ENCODE measurements at regions not wholly inside any gene's neighbourhood (a gene's known extent, or its start where the extent isn't known, plus 50 kb on each side); places are given as distances from the start of the nearest gene placed in this dataset.
A peak's percentile ranks its signal among the peaks of the same experiment; 100 is the strongest.

DNA sequence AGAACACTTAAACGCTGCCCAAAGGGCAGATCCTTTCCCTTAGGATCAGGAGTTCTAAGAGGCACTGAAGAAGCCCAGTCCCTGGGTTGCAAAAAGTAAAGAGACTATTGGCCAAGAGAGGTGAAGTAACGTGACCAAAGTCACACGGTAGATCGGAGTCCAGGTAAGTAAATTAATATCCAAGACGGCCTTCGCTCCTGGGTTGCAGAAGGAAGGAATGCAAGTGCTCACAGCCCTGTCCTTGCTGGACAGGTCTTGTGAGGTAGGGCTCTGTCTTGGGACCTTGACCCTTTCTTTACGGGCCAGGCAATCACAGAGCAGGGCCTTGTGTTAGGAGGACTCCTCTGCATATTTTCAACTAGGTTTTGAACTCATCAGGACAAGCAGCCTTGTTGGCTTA is 243.7 kb upstream of the PDE10A start:
- no peak for DNase-seq
- in situ Hi-C loops (cut with HindIII; ENCODE audit: low pct_ligation_motif_present, low pct_unique_long_range_greater_than_20kb, low sequenced_read_pairs) = no loop called here

- DNase-seq = no peak
- in situ Hi-C loops (cut with HindIII; ENCODE audit: low pct_ligation_motif_present, low pct_unique_long_range_greater_than_20kb, low sequenced_read_pairs) = no loop called here
These were observed 242.7 kb upstream of the PDE10A start for GRCh38 chr6:165905744-165906143.

- in situ Hi-C loops (cut with HindIII; ENCODE audit: low pct_ligation_motif_present, low pct_unique_long_range_greater_than_20kb, low sequenced_read_pairs) = no loop called here
- DNase-seq = no peak
These were observed 237.9 kb upstream of the PDE10A start for GRCh38 chr6:165900970-165901369.

- in situ Hi-C loops (cut with HindIII; ENCODE audit: low pct_ligation_motif_present, low pct_unique_long_range_greater_than_20kb, low sequenced_read_pairs) = no loop called here
These were observed 236.6 kb upstream of the PDE10A start for GRCh38 chr6:165899611-165900010.

DNA sequence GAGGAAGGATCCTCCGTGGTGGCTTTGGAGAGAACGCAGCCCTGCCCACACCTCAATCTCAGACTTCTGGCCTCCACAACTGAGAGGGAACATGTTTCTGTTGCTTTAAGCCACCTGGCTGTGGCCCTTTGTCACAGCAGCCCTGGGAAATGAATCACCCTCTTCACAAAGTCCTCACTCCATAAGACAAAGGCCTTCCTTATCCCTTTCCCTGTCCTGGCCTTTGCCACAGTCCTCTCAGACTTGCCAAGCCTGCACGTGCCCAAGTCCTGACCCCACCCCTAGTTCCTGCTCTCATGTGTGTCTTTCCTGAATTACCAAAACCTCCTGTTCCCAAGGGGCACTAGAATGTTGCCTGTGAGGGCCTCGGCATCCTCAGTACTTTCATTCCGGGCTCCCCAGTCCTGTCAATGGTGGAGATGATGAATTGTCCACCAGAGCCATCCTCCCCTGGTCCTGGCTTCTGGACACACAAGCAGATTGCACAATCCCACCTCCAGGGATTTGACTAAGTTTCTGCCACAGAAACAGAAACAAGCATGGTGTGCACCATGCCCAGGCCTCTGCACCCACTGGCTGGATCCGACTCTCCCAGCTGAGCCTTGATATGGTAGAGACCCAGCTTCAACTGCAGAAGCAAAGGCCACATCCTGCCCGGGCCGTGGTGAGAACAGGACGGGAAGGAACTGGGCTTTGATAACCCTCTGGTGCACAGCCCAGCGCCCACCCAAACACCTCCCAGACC is 232.6 kb upstream of the PDE10A start:
- in situ Hi-C loops (cut with HindIII; ENCODE audit: low pct_ligation_motif_present, low pct_unique_long_range_greater_than_20kb, low sequenced_read_pairs) = no loop called here
- no peak for DNase-seq

More at GRCh38 chr6:165899611-165900010, 236.6 kb upstream of the PDE10A start:
- no peak for DNase-seq

GRCh38 chr6:165894171-165894825 is 231.3 kb upstream of the PDE10A start:
- no peak for DNase-seq
- in situ Hi-C loops (cut with HindIII; ENCODE audit: low pct_ligation_motif_present, low pct_unique_long_range_greater_than_20kb, low sequenced_read_pairs) = no loop called here

- in situ Hi-C loops (cut with HindIII; ENCODE audit: low pct_ligation_motif_present, low pct_unique_long_range_greater_than_20kb, low sequenced_read_pairs) = no loop called here
- no peak for DNase-seq
These were observed 230.4 kb upstream of the PDE10A start for GRCh38 chr6:165893431-165893830.

GRCh38 chr6:165891320-165891719 is 228.3 kb upstream of the PDE10A start:
- DNase-seq = no peak
- in situ Hi-C loops (cut with HindIII; ENCODE audit: low pct_ligation_motif_present, low pct_unique_long_range_greater_than_20kb, low sequenced_read_pairs) = no loop called here

DNA sequence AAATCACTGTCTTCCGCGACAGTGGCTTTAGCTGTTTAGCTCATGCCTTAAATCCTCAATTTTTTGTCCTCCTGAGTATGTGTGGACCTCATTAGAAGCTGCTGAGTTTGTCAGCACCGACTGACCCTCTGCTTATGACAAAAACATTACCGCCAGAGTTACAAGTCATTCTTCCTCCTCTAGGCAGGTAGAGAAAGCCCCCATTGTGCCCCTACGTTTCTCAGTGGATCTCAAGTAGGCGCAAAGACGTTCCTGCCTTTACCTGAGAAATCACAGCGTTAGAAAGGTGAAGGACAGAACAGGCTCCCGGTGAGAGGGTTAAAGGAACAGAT is 227.3 kb upstream of the PDE10A start:
- no peak for DNase-seq
- in situ Hi-C loops (cut with HindIII; ENCODE audit: low pct_ligation_motif_present, low pct_unique_long_range_greater_than_20kb, low sequenced_read_pairs) = no loop called here

DNA sequence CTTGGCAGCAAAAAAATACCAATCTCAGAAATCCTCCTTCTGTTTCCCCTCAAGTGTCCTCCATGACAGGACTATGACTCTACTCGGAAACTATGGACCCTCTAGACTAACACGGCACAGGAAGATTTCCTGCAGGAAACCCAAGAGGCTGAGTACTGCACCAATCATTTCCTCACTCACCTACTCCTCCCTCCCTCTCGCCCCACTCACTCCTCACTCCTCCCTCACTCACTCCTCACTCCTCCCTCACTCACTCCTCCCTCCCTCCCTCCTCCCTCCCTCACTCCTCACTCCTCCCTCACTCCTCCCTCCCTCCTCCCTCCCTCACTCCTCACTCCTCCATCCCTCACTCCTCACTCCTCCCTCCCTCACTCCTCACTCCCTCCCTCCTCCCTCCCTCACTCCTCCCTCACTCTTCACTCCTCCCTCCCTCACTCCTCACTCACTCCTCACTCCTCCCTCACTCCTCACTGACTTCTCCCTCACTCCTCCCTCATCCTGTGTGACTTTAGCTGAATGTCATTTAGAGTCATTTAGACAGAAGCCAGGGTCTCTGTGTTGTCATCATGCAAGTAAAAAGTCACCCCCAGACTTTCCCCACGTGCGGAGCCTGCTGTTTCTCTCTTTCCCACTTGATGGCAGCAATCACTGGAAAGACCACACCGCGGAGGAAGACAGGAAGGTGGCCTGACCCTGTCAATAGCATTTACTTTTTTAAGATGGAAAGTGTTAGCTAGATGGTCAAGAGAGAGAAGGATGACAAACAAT is 226.8 kb upstream of the PDE10A start:
- DNase-seq = peak; percentile 37
- in situ Hi-C loops (cut with HindIII; ENCODE audit: low pct_ligation_motif_present, low pct_unique_long_range_greater_than_20kb, low sequenced_read_pairs) = no loop called here

GRCh38 chr6:165886169-165886568 is 223.1 kb upstream of the PDE10A start:
- in situ Hi-C loops (cut with HindIII; ENCODE audit: low pct_ligation_motif_present, low pct_unique_long_range_greater_than_20kb, low sequenced_read_pairs) = no loop called here

DNA sequence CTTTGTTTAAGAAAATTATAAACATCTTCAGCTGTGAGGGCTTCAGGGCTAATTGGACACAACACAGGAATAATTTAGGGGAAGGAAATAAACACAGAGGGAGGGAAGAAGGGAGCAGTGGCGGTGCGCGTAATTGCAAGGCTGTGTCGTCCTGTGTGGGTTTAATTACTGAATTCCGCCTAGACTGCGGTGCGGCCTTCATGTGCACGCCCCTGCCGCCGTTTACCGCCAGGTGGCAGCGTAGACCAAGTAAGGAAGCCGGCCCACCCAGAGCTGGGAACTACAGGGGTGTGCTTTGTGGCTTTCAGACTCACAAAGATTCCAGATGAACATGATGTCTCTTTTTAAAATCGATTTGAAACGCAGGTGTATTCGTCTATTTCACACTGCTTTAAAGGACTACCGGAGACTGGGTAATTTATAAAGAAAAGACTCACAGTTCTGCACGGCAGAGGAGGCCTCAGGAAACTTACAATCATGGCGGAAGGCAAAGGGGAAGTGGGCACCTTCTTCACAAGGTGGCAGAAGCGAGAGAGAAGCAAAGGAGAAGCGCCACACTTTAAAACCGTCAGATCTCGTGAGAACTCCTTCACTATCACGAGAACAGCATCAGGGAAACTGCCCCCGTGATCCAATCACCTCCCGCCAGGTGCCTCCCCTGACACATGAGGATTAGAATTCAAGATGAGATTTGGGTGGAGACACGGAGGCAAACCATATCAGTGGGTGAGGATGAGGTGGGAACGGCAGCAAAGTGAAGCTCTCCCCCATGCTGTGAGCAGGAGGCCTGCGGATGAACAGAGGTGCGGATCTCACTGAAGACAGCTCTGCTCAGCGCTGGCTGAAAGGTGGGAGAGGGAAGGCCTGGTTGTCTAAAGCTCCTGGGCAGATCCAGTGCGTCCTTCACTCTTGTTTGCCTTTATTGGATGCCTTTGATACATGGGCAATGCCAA is 222.0 kb upstream of the PDE10A start:
- in situ Hi-C loops (cut with HindIII; ENCODE audit: low pct_ligation_motif_present, low pct_unique_long_range_greater_than_20kb, low sequenced_read_pairs) = no loop called here

More at GRCh38 chr6:165886169-165886568, 223.1 kb upstream of the PDE10A start:
- no peak for DNase-seq

GRCh38 chr6:165883851-165884640 is 221.0 kb upstream of the PDE10A start:
- in situ Hi-C loops (cut with HindIII; ENCODE audit: low pct_ligation_motif_present, low pct_unique_long_range_greater_than_20kb, low sequenced_read_pairs) = no loop called here
- DNase-seq = no peak

More for the DNA sequence above, 222.0 kb upstream of the PDE10A start:
- peak; percentile 30 for DNase-seq

DNA sequence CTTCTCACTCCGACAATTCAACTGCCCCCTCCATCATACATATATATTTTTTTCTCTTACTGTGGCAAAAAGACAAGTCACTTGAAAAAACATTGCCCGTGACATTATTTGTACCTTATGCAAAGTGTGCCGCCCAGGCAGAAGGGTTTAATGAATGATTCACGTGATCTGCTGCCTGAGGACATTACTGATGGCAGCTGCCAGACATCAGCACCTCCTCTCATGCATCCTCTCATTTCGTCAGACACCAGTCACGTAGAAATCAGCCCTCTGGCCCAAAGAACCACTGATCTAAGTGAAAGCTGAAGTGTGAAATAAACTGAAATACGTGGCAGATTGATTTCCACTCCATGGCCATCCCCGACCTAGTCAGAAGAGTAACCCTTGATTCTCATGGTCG is 218.8 kb upstream of the PDE10A start:
- no peak for DNase-seq
- in situ Hi-C loops (cut with HindIII; ENCODE audit: low pct_ligation_motif_present, low pct_unique_long_range_greater_than_20kb, low sequenced_read_pairs) = no loop called here

DNA sequence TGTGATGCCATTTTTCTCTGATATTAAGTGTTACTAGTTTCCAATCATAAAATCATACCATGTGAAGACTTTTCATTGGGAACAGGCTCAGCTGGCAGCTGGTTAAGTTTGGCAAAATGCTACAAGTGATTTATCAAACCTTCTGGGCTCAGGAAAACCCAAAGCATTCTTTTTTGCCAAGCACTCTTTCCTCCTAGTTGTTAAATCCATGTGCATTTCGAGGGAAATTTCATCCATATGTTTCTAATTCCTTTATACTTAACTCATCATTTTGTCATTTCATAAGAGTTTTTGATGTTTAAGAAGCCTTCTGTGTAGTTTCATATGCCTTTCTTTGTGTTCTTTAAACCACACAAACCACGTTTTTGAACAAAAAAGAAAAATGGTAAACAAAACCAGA is 217.6 kb upstream of the PDE10A start:
- no peak for DNase-seq
- in situ Hi-C loops (cut with HindIII; ENCODE audit: low pct_ligation_motif_present, low pct_unique_long_range_greater_than_20kb, low sequenced_read_pairs) = no loop called here

DNA sequence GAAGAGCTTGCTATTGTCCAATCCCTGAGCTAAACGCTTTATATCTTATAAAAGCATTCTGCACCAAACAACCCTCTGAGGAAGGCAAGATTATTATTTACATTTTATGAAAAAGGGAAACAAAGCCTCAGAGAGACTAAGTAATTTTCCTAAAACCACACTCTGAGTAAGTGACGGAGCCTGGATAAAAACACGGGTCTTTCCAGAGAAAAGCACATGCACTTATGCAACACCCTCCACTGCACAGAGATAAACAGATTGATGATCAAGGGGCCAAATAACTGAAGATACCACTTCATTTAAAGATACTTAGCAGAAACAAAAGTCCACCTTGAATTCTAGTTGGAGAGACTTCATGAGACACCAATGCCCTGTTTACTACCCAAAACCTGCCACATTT is 214.7 kb upstream of the PDE10A start:
- no peak for DNase-seq
- in situ Hi-C loops (cut with HindIII; ENCODE audit: low pct_ligation_motif_present, low pct_unique_long_range_greater_than_20kb, low sequenced_read_pairs) = no loop called here

DNA sequence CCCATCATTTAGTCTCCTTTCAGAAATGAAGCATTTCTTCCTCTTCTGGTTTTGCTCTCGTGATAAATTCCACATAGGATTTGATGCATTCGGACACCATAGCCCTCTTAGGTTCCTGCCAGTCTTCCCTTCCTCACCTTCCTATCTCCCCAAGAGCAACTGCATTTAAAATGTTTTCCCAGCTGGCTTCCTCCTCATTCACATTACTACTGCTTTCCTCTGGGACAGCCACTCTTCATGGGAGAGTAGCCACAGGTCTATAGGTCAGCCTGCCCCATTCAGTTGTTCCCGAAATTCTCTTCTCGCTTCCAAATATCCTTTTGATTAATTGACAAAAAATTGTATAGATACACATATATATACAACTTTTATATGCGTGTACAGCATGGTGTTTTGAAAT is 214.2 kb upstream of the PDE10A start:
- in situ Hi-C loops (cut with HindIII; ENCODE audit: low pct_ligation_motif_present, low pct_unique_long_range_greater_than_20kb, low sequenced_read_pairs) = no loop called here
- DNase-seq = no peak

GRCh38 chr6:165876588-165876987 is 213.5 kb upstream of the PDE10A start:
- in situ Hi-C loops (cut with HindIII; ENCODE audit: low pct_ligation_motif_present, low pct_unique_long_range_greater_than_20kb, low sequenced_read_pairs) = no loop called here
- no peak for DNase-seq

Data from ACHN (cell line).